Right hindlimb (tissue), 1 donor: ENCODE measurements at regions not wholly inside any gene's neighbourhood (a gene's known extent, or its start where the extent isn't known, plus 50 kb on each side); places are given as distances from the start of the nearest gene placed in this dataset.

Experiments used
- DNase-seq: peaks from one replicate; pipeline ENCODE4 v3.0.0-alpha.2; 2018

DNA sequence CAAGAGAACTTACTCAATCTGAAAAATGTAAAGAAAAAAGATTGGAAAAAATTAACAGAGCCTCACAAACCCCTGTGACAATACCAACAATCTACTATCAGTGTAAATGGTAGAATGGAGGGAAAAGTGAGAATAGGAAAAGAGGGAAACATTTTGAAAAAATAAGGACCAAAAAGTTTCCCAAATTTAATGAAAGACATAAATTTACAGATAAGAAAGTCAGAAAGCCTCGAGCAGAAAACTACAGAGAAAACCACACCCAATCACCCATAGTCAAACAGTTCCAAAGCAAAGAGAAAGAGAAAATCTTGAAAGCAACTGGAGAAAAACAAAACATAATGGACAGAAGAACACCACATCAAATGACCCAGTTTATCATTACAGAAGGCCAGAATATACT is 142.7 kb upstream of the DIO3 start:
- DNase-seq: no peak

DNA sequence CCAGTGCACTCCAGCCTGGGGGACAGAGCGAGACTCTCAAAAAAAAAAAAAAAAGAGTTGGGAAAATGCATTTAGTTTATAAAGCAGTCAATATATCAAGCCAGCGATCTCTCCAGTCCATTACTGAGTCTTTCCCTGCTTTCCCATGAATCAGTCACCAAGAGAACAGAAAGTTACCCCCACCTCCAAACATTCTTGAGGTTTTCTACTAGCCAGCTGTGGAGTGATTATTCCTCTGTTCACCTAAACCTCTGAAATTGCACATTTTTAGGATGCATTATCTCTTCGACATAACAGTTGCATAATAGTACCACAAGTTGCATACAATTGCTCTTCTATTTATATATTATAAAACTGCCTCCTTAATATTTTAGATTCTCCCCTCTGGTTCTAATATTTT is 134.8 kb upstream of the DIO3 start:
- DNase-seq: no peak

GRCh38 chr14:101428409-101428808 is 132.9 kb upstream of the DIO3 start:
- no peak for DNase-seq

GRCh38 chr14:101435546-101435945 is 125.7 kb upstream of the DIO3 start:
- DNase-seq: no peak

GRCh38 chr14:101439023-101439422 is 122.3 kb upstream of the DIO3 start:
- no peak for DNase-seq

- no peak for DNase-seq
Measured at GRCh38 chr14:101440496-101440895, 120.8 kb upstream of the DIO3 start.

- no peak for DNase-seq
Measured at GRCh38 chr14:101441710-101442109, 119.6 kb upstream of the DIO3 start.

DNA sequence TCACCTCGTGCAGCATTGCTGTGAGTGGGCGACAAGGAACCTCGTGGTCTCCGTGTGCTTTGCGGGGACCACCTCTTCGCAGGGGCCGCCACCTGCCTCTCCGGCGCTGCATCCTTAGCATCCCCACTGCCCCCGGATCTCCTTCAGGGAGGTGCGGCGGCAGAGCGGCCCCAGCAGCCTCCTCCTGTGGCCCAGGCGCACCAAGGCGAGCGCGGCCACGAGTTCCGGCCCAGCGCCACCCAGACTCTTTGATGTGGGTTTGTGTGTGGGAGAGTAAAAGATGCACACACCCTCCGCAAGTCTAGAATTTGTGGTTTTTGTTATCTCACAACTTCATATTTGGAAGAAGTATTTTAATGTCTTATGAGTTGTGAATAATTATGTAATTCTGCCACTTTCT is 118.8 kb upstream of the DIO3 start:
- DNase-seq: no peak

- DNase-seq: no peak
Measured at GRCh38 chr14:101444116-101444515, 117.2 kb upstream of the DIO3 start.

DNA sequence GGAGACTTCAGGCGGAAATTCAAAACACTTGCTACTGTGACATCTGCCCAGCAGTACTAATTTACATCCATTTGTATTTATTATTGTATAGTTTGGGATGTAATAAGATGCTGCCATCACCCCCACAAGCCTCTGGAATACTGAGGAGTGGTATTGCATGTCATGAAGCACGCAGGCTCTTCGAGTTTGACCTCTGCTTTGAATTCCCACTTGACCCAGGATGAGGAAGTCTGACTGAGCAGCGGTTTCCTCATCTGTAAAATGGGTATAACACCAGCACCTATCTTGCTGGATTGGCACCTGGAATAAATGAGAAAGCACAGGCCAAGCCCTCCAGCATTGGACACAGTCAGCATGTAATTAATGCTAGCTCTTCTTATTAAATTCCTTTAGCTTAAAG is 116.0 kb upstream of the DIO3 start:
- no peak for DNase-seq

DNA sequence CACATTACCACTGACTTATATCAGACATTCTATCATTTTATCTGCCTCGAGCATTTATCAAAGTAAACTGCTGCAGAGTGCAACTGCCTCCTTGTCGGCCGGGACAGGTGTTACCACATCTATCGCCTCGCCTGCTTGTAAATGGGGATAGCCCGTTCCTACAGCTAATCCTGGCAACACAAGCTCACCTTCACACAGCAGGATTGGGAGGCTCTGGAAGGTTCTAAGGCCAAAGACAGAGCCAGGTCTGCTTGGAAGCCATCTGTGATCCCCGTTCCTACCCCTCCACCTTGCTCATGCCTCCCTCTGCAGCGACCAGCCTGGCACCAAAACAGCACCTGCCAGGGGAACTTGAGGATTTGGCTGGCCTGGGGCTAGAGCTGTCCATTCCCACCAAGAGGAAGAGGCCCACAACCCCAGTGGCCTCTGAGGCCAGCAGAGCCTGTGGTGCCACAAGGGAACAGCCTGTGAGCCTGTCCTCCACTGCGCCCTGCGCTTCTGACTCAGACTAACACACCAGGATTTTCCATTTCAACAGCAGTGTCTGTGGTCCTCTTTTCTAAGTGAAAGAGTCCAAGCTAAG is 114.8 kb upstream of the DIO3 start:
- DNase-seq: no peak

DNA sequence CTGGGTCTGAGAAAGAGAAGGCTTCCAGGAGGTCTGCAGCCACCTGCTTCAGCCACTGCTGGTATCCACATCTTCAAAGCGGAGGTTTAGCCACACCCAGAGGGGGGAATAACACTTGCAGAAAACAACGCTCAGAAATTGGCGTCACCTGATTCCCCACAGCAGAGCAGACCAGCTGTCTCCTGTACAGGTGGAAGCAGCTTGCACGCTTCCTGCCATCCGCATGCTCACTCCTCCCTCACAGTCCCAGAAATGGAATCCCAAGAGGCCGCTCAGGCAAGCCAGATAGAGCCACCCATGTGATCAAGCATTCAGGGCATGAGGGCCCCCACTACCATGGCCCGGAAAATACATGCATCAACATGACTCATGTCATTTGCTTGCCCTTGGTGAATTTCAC is 112.2 kb upstream of the DIO3 start:
- no peak for DNase-seq

GRCh38 chr14:101451166-101451565 is 110.1 kb upstream of the DIO3 start:
- DNase-seq: no peak

DNA sequence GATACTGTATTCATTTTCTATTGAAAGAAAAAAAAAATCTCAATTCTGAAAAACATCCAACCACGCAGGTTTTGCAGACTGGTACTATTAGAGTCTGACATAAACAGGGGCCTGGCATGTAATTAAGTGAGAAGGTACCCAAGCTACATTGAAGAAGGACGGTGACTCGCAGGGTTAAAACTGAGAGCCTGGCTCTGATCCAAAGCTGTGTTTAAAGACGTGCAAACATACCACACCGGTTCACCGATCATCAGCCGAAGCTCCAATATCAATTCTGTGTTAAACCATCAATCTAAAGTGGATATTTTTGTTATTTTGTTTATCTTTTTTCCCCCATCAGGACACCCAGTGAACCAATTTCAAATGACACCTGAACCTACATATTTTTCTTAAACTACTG is 108.1 kb upstream of the DIO3 start:
- no peak for DNase-seq

DNA sequence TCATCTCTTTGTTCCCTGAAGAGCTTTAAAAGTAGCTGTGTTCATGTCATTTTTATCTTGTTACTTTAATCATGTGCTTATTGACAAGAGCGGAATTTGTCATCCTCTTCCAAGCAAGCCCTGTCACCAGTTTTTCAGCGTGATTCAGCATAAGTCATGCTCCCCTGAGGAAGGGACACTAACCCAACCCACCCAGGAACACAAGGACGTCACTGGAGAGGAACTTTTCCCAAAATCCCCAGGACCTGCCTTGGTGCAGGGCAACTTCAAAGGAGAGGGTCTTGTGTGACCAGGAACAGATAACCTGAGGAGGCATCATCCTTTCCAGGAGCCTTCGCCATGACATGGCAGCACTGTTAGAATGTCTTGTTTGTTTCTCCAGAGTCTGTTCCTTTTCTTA is 107.1 kb upstream of the DIO3 start:
- DNase-seq: no peak

- no peak for DNase-seq
Measured at GRCh38 chr14:101456246-101457175, 104.8 kb upstream of the DIO3 start.

DNA sequence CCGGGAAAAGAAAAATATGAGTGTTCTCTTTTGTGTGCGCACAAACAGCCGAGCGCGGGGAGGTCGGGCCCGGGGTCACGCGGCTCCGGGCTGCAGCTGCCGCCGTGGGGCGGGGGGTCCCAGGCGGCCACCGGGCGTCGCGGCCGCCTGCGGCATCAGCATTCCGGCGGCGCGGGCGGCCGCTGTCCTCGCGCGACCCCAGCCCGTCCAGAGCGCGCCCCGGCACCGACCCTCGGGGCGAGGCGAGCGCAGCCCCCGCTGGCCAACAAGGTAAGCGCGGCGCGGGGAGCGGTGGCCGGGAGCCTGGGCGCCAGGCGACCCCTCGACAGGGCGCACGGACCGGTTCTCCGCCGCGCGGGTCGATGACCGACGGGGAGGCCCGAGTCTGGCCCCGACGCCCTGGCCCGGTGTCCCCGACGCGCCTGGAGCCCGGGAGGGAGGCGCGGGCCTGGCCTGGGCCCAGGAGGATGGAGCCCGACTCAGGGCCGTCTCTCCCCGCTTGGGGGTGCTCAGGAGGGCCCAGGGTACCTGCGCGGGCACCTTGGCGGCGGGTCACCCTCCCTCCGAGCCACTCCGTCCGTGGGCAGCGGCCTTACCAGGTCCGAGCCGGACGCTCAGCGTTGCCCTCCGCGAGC is 103.9 kb upstream of the DIO3 start:
- DNase-seq: no peak

- DNase-seq: peak; percentile 19
Measured at GRCh38 chr14:101457936-101458740, 103.2 kb upstream of the DIO3 start.

DNA sequence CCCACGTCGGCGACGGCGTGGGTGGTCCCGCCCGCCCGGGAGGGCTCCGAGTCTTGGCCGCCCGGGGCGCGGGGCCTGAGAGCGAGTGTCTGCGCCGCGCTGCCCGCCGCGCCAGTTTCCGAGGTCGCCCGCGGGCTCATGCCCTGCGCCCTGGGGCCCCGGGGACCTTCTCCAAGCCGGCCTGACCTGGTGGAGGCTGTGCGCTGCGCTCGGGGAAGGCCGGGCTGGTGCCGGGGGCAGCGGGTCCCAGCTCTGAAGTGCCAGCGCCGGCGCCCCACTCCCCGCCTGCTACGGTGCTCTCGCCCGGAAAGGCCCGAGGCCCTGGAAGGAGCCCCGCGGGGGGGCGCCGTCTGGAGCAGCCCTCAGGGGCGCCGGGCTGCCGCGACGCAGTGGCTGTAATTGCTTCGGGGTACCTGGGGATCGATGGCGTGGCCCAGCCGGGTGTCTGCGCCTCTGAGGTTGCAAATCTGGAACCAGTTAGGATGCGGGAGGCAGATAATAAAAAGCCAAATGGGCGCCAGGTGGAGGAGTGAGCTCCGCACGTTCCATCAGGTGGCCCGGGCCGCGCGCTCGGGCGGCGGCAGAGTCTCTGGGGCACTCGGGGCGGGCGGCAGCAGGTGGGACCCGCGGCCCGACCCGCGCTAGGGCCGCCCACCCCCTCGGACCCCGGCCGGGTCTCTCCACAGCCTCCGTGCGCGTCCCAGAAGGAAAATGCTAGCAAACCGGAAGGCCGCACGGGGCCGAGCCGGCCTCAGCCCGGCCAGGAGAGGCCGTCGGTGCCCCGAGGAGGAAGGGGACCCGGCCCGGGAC is 102.3 kb upstream of the DIO3 start:
- no peak for DNase-seq

- DNase-seq: no peak
Measured at GRCh38 chr14:101459551-101459900, 101.8 kb upstream of the DIO3 start.

DNA sequence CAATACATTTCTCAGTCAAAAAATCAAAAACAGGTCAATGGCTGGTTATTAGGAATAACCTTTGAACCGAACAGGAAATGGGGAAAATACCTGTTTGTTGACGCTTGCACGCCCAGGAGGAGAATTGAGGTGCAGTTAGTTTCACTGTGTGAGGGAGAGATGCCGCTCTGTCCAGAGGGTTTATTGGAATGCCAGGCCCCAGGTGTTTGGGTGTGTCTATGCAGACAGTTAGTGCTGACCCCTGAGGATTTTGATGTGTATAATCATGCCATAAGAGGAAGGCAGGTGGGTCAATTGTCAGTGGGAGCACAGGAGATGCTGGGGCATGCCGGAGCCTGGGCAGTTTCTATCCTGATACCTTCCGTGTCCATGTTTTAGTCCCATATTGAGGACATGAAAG is 100.8 kb upstream of the DIO3 start:
- DNase-seq: no peak

GRCh38 chr14:101460986-101461750 is 100.1 kb upstream of the DIO3 start:
- DNase-seq: no peak
